ENCODE measurements at regions not wholly inside any gene's neighbourhood (a gene's known extent, or its start where the extent isn't known, plus 50 kb on each side); places are given as distances from the start of the nearest gene placed in this dataset.

DNA sequence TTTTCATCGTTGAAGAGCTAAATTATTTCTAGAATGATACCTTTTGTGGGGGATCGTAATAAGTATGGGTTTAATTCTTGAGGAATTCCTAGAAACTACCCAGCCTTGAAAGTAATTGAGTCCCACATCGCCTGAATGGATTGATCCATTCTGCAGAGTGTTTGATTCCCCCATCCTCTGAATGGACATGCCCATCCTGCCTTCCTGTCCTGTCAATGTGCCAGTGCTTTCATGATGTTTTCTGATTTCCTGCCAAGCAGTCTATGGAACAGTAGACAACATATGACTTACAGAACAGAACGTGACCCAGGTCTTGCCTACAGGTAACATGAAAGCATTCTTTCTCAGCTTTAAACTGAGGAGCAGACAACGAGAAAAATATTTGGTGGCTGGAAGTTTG is 319.2 kb downstream of the DRD1 start:
- TF ChIP-seq, protein P1, sequence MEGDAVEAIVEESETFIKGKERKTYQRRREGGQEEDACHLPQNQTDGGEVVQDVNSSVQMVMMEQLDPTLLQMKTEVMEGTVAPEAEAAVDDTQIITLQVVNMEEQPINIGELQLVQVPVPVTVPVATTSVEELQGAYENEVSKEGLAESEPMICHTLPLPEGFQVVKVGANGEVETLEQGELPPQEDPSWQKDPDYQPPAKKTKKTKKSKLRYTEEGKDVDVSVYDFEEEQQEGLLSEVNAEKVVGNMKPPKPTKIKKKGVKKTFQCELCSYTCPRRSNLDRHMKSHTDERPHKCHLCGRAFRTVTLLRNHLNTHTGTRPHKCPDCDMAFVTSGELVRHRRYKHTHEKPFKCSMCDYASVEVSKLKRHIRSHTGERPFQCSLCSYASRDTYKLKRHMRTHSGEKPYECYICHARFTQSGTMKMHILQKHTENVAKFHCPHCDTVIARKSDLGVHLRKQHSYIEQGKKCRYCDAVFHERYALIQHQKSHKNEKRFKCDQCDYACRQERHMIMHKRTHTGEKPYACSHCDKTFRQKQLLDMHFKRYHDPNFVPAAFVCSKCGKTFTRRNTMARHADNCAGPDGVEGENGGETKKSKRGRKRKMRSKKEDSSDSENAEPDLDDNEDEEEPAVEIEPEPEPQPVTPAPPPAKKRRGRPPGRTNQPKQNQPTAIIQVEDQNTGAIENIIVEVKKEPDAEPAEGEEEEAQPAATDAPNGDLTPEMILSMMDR (IDR thresholded peaks at IDR 0.05; ENCODE audit: low read depth, low read length), result no peak
- TF ChIP-seq, protein P2, sequence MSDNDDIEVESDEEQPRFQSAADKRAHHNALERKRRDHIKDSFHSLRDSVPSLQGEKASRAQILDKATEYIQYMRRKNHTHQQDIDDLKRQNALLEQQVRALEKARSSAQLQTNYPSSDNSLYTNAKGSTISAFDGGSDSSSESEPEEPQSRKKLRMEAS (IDR thresholded peaks at IDR 0.05; ENCODE audit: low read depth, low read length), result no peak
- TF ChIP-seq POLR2A (IDR thresholded peaks at IDR 0.05; ENCODE audit: extremely low read depth, insufficient read length) (no peak), MYC (IDR thresholded peaks at IDR 0.05; ENCODE audit: low read depth, low read length) (no peak)

Data from NB4 (cell line).